NCI-H2196 treated with DMSO at 0.1 percent for 48 hours (cell line): ENCODE measurements at regions not wholly inside any gene's neighbourhood (a gene's known extent, or its start where the extent isn't known, plus 50 kb on each side); places are given as distances from the start of the nearest gene placed in this dataset.

Experiments used
- DNase-seq: peaks from one replicate; lab custom pipeline; 2025; ENCODE audit not compliant: unreplicated experiment; lab: John Stamatoyannopoulos, UW

DNA sequence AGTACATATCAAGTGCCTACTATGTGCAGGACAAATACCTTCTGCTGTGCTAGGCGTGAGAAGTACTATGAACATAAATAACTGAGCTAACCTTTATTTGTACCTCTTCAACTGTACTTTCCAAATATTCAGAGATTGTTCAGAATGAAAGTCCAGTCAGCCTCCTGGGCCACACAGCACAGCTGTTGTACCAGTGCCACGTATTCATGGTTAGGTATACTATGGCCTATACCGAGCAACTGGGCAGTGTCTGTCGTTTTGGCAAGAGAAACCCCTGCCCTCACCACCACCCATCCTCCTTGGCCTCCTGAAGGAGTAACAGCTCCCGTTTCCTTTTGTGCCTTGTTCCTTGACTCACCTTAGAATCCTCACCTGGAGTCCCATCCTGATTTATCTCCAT is 53.0 kb downstream of the RASSF10 start:
- no peak for DNase-seq

DNA sequence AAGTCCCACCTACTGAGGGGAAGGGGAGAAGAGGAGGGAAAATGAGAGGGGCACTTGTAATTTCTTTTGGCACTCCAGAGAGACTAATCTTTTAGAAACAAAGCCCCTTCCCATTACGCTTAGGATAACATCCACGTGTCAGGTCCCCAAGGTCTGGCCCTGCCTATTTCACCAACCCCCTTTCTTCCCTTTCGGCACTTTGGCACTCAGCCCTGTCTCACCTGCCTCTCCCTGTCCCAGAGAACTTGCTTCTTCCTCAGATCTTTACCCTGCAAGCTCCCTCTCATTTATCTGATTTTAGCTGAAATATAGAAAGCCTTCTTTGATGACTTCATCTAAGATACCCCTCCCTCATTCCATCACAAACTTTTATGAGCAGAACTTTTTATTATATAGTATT is 55.5 kb downstream of the RASSF10 start:
- DNase-seq, result no peak

DNA sequence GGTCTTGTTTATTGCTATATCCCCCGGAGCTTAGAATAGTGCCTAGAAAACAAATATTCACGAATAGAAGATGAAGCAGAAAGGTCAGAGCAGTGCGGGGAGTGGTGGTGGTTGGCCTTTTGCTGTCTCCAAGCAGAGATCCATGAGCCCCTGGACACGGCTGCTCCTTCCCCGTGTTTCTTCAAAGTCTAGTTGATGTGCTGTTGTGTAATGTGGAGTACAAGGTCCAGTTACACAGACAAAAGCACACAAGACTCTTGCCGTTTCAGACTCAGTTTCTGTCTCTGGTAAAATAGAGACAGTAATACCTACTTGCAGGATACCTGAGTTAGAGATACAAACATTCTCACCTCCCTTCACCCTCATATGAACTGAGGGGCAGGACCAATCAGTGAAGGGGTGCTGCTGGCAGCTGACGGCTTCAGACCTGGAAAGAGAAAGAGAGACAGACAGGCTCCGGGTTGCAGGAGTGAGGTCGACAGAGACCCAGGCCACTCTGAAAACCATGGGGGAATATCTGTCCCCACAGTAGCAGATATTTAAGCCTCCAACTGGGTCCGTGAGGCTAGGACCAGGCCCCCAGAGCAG is 56.2 kb downstream of the RASSF10 start:
- DNase-seq, result no peak

DNA sequence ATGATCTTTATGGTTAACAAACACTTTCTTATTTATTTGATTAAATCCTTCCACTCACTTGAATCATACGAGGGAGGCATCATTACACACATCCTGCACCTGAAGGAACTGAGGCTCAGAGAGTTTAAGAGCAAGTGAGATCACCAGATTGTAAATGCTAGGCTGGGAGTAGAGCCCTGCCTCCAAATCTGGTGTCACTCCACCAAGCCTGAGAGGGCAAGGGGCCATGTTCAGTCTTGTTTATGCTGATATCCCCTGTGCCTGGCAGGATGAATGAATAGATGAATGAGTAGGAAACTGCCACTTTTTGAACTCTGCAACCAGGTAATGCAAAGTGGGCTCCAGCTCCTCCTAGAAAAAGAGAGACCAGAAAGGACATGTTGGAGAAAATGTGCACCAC is 59.1 kb downstream of the RASSF10 start:
- no peak for DNase-seq

DNA sequence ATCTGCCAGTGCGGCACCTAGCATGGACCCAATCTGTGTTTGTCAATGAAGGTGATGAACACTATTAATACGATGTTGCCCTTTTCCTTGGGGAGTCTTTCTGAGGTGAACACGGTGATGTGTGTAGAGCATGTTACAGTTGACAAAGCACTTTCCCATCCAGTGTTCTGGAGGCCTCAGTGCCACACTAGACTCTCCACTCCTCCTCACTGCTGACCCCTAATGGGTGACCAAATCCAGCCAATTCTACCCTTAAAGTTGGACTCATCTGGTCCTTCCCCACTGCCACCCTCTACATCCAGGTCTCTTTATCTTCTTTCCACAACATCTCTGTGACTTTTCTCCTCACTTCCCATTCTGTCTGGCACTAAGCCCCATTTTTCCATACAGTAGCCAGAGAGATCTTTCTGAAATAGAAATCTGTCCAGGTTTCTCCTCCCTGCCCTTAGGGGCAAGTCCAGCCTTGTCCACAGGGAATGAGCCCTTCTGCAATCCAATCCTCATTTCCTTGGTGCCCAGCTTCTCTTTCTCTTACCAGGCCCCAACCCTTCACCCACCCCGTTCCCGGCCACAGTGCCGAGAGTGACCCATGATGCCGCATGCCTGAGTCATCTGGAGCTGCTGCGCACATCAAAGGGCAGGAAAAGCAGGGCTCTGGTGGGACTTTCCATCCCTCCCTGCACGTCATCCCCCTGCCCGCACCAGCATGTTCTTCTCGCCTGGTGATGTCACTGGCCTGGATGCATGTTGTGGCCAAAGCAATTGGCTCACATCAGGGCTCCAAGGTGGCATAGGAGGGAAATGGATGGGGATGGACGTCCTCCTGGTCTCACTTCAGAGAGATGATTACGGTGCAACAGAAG is 64.2 kb downstream of the RASSF10 start:
- no peak for DNase-seq

DNA sequence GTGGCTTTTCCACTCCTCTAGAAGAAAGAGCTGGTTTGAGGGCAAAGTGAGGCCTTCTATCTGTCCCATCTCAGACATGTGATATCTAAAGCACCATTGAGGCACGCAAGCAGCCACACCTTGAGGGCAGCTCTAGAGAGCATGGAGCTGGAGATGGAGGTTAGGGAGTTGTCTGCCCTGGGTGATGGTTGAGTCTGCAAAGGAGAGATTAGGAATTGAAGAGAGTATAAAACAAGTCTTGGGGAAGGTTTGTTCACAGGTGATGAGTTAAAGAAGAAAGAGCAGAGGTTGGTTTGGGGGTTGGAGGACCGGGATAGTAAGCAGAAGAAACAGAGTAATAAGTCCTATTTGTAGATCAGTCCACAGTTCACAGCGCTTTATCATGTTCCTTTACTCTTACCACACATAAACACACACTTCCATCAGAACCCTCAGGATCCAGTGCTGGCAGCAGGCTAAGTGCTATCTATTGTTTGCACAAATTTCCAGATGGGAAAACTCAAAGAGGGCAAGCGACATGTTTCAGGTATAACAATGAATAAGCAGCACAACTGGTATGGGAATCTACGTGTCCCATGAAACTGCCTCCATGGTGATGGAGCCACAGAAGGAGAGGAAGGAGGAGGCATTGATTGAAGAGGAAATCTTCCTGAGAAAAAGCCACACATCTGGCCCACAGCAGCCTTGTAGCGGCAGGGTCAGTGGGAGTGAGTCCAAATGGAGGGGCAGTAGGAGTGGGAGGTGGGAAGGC is 65.8 kb downstream of the RASSF10 start:
- no peak for DNase-seq

DNA sequence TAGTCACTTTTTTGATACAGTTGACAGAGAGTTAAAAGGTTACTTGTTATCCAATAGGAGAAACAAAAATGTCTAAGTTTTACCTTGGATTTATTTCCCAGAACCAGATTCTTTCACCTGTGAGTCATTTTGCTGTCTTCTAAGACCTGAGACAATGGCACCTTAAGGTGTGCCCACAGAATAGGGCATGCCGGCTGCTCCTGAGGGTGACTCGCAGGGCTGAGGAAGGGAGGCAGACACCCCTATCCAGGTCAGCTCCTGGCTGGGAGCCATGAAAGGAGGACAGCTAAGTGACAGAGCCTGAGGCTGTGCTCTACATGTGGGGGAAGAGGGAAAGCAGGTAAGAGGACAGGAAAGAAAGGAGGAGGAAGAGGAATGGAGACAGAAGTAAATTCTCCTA is 67.8 kb downstream of the RASSF10 start:
- DNase-seq, result no peak

DNA sequence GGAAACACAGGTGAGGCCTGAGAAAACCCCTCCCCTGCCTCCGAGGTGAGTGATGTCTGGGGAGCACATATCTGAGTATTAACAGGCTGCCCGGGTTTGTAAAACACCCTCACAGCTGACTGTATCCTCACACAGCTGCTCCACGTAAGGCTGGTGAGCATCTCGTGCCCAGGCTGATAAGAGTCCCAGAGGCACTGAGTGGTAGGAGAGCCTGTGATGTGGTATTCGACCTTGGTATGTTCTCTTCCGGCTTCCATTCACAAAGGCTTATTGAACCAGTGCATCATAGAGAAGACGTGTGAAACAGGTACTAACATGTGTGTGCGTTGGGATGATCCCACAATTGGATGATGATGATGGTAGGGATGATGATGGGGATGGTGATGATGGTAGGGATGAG is 71.7 kb downstream of the RASSF10 start:
- DNase-seq, result no peak

DNA sequence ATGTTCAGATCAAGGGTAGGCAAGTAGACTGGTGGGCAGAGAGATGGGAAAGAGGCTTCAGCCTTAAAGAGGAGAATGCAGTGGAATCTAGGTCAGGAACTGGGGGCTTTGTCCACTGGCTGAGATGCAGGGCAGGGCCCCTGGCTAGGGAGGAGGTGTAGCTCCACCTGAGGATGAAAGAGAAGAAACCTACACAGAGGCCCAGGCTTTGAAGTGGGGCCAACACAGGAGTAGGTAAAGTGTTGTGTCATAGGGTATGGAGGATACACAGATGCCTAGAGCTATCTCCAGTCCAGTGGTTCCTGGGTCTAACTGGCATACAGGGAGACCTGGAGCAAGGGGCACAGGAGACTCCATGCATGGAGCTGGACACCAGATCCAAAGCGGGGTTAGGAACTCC is 73.5 kb downstream of the RASSF10 start:
- no peak for DNase-seq

DNA sequence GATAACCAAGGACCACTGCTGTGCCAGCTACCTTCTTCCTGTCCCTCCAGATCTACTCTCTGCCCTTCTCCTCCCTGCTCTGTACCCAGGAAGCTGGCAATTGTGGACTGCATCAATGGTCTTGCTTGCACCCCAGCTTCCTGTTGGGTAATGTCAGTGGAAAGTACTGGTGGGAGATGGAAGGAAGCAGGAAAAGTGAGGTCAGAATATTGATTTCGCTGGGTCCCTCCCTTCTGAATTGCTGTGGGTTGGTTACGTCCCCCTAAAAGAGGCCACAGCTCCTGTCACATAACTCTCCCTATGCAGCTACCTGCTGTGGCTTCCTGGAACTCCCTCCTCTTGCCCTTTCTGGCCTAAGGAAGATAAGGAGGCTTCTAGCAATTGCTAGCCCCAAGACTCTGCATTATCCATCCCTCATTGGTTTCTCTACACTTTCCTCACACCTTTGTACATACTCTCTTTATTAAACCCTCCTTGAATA is 81.2 kb downstream of the RASSF10 start:
- no peak for DNase-seq

DNA sequence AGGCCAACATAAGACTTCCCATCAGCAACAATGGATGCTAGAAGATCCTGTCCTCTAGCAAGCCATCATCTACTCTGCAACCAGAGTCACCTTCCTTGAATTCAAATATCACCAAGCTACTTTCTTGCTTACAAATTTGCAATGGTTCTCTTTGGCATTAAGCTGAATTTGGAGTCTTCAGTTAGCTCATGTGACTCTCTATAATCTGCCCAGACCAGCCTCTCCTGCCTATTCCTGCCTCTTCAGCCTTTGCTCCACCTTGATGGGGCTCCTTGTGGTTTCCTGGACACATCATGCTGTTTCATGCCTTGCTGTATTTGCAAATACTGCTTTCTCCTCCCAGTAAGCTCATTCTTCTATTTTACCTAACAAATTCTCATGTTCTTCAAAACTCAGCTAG is 82.3 kb downstream of the RASSF10 start:
- DNase-seq, result no peak

DNA sequence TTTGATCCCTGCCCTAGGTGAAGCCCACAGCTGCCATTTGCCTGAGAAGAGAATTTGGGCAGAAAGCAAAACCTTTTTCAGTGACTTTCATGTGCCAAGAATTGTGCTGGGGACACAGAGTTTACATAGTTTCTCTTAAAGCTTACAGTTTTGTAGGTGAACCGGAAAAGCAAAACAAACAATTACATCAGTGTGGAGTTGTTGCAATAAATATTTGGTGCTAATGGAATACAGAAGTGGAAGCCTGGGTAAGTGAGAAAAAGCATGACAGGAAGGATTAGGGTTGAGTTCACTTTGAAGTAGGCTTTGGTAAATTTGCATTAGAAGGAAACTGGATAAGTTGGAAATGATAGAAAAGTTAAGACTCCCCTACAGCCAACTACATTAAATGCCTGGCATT is 82.7 kb downstream of the RASSF10 start:
- DNase-seq, result no peak

DNA sequence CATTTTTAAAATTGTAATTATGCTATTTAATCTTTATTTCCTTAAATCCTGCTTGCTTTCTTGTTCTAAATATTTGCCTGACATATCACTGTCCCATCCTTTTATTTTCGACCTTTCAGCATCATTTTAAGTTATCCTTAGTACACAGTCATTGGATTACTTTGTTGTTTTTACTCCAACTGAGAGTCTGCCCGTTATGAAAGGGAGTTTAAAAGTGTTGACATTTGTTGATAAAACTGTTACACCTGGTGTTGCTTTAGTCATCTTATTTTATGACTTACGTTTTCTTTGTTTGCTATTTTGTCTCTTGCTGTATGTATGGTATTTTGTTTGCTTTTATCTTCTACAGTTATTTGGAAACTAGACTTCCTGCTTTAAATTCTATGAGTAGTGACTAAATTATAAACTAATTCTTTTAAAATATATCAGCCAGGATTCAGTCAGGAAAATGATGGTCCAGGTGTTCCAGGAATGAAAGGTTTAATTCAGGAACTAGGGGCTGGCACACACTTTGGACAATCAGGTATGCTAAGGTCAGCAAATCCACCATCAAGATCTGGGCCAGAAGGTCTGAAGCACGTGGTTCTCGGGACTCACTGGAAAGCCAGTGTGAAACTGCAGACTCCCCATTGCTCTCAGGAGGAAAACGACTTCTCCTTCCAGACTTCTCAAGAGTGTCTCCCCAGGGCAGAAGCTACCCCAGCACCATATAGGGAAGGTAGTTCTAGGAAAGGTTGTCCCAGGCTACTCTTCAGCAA is 86.0 kb downstream of the RASSF10 start:
- no peak for DNase-seq

DNA sequence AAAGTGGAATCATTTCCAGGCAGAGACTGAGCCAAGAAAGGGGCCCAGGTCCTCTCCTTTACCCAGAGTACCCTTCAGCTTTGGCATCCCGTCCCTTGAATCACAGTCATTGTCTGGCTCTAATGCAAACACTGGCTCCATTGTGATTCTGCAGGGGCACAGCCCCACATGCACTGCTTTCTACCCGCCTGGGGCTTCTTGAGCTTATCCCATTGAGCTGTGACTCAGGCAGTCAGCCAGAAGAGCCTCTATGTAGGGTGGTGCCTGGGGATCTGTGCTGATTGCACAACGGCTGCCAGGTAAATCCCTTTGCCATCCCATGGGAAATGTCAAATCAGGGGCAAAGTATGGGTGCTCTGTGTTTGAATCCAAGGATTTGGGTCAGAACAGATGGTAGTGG is 88.9 kb downstream of the RASSF10 start:
- DNase-seq, result no peak

DNA sequence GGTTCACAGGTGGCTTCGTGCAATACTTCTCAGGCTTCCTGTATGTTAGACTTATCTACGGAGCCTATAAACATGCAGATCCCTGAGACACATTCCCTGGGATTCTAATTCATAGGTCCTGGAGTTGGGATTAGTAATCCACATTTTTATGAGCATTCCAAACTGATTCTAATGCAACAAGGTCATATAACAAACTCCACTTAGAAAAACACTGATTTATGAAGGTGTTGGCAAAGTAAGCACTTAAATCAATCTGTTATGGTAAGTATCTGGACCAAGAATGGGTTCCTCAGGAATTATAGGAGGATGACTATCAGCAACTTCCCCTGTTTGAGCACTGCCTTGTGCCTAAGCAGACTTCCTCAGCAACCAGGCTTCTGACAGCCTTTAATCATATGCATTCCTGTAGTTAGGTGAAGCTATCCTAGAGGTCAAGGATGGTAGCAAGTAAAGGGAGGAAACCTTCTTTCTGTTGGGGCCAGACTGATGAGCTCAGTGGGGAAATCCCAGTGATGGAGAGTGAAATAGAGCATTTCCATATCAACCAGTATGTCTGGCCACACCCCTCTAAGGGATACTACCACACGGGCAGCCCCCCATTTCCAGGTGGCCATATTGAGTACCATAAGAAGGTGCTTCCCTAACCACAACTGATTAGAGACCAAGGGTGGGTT is 89.6 kb downstream of the RASSF10 start:
- DNase-seq, result no peak

DNA sequence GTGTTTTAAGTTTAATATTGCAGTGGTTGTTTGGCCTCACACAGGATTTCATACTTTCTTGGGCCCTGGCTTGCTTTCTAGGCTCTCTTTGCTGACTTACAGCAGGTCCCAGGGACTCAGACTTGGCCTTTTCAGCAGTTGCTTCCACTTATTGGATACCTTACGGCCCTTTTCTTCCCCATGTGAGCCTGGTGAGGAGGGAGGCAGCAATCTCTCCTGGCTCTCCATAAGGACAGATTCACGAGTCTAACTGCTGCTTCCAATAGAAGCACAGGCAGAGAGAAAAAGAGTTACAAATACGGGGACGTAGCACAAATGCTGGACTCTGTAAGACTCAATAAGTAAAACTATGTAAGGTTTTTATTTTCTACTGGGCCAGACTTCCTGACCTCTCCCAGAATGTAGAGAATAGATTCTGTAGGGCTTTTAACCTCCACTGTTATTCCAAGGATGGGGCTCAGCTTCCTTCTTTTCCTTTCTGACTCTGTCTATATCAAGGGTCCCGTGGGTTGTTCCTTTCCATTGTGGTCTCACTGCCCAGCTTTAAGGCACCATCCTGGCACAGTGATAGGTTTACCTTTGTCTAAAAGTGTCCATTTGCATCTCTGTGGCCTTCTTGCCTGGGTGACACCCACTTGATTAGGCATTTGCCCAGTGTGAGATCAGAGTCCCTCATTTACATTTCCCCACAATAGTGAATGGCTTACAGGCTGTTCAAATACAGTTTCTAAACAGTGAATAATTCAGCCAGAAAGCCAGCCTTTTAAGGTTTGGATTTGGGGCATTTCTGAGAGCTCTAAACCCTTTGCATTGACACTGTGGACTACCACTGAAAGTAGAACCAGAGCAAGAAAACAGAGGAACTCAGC is 92.8 kb downstream of the RASSF10 start:
- DNase-seq, result no peak

DNA sequence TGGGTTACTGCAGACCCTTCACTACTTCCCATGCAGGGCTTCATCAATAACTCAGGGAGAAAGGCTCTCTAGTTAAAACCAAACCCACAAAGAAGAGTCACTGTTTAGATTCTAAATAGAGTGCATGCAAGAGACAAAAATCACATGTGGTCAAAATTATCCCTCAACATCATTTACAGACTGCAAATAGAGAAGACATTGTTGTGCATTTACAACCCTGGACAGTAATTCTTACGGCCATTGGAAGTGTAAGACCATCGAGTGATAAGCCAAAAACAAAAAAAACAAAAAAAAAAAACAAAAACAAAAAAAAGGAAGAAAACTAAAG is 93.4 kb downstream of the RASSF10 start:
- no peak for DNase-seq

DNA sequence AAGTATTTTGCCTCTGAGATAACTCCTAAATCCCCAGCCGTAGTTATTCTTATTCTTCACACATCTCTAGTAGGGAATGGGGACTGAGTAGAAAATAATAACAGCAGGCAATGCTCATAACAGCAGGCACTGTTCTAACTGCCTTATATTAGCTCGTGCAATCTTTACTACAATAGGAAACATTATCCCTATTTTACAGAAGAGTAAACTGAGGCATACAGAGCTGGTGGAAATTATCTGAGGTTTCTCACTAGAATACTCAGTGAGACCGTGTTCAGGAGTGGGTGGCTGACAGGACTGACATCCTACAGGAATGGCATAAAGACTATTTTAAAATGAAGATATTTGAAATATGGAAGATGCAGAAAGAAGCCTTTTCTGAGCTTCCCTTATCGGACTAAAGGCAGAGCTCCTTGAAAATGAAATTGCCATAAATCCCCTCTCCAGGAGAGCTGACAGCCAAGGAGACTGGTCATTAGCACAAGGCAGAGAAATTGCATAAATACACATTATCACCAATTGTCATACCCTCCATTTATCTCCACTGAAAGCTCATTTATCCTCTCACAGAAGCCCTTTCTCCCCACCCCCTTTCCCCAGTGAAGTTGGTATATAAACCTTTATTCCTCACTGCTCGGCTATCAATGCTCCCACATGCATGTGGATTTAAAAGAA is 93.9 kb downstream of the RASSF10 start:
- no peak for DNase-seq

DNA sequence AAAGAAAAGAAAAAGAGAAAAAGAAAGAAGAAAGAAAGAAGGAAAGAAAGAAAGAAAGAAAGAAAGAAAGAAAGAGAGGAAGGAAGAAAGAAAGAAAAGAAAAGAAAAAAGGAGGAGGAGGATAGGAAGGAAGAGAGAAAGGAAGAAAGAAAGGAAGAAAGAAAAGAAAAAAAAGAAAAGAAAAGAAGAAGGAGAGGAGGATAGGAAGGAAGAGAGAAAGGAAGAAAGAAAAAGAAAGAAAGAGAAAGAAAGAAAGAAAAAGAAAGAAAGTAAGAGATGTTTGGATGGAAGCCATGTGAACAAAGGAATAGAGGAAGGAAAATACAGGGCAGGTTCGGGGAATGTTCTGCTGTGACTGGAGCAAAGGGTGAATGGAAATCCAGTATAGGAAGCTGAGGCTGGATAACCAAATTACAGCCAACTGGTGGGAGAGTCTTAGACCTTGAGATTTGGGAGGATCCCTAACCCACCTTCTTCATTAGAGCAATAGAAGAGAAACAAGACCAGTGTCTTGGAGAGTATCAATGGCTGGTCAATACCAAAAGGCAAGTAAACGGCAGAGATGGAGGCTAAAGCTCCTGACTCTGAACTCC is 94.9 kb downstream of the RASSF10 start:
- DNase-seq, result no peak
